ENCODE measurements at regions not wholly inside any gene's neighbourhood (a gene's known extent, or its start where the extent isn't known, plus 50 kb on each side); places are given as distances from the start of the nearest gene placed in this dataset.
"Not testable (repeated sequence)": the region's sequence is repeated elsewhere in the genome, so short reads cannot be mapped to it uniquely, and the experiment has no call there.

DNA sequence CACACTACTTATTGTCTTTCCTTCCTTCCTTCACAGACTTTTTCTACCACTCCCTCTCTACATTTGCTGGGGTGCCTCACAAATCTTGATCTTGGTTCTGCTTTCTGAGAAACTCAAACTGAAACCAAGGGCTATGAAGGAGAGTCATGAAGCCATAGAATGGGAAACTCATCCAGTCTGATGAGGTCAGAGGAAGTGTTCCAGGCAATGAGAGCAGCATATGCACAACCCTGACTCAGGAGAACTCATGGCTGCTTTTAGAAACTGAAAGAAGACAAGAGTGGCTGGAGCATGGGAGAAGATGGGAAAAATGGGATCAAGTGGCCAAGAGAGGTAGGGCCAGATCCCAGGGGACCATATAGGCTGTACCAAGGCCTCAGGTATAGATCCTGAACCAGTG, 130.0 kb upstream of the TOX3 start:
- Histone ChIP-seq H3K27me3 (no peaks in the 10 kb centered on the region), H3K4me1 (no peaks in the 10 kb centered on the region), H3K9me3 (peaks cover 0 to 7% (median 0%) of the 10 kb centered on the region in 4 donors), H3K27ac (no peak overlapping the region), H3K4me3 (no peak overlapping the region), H3K36me3 (no peaks in the 10 kb centered on the region)
- TF ChIP-seq, protein P1, sequence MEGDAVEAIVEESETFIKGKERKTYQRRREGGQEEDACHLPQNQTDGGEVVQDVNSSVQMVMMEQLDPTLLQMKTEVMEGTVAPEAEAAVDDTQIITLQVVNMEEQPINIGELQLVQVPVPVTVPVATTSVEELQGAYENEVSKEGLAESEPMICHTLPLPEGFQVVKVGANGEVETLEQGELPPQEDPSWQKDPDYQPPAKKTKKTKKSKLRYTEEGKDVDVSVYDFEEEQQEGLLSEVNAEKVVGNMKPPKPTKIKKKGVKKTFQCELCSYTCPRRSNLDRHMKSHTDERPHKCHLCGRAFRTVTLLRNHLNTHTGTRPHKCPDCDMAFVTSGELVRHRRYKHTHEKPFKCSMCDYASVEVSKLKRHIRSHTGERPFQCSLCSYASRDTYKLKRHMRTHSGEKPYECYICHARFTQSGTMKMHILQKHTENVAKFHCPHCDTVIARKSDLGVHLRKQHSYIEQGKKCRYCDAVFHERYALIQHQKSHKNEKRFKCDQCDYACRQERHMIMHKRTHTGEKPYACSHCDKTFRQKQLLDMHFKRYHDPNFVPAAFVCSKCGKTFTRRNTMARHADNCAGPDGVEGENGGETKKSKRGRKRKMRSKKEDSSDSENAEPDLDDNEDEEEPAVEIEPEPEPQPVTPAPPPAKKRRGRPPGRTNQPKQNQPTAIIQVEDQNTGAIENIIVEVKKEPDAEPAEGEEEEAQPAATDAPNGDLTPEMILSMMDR (IDR thresholded peaks at IDR 0.05): no peak
- no peak for TF ChIP-seq EP300 (IDR thresholded peaks at IDR 0.05)
- TF ChIP-seq POLR2A (IDR thresholded peaks at IDR 0.05): no peak
- no peak for DNase-seq (ENCODE audit: low spot score in 2 of 2)

DNA sequence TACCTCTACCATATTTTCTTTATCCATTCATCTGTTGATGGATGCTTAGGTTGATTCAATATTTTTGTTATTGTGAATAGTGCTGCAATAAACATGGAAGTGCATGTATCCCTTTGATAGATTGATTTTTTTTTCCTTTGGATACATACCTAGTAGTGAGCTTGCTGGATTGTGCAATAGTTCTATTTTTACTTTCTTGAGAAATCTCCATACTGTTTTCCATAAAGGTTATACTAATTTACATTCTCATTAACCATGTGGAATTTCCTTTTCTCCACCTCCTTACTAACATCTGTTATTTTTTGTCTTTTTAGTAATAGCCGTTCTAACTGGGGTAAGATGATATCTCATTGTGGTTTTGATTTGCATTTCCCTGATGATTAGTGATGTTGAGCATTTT, 124.6 kb upstream of the TOX3 start:
- Histone ChIP-seq H3K36me3 (no peaks in the 10 kb centered on the region), H3K27ac (no peak overlapping the region), H3K27me3 (no peaks in the 10 kb centered on the region), H3K9me3 (peaks cover 0 to 3% (median 0%) of the 10 kb centered on the region in 4 donors), H3K4me3 (no peak overlapping the region), H3K4me1 (no peaks in the 10 kb centered on the region)
- no peak for TF ChIP-seq POLR2A (IDR thresholded peaks at IDR 0.05)
- no peak for TF ChIP-seq EP300 (IDR thresholded peaks at IDR 0.05)
- TF ChIP-seq, protein P1 (IDR thresholded peaks at IDR 0.05): no peak
- no peak for DNase-seq (ENCODE audit: low spot score in 2 of 2)
- WGBS, 2 donors: 33 to 54% methylated on average over 1 of the region's 1 CpG

DNA sequence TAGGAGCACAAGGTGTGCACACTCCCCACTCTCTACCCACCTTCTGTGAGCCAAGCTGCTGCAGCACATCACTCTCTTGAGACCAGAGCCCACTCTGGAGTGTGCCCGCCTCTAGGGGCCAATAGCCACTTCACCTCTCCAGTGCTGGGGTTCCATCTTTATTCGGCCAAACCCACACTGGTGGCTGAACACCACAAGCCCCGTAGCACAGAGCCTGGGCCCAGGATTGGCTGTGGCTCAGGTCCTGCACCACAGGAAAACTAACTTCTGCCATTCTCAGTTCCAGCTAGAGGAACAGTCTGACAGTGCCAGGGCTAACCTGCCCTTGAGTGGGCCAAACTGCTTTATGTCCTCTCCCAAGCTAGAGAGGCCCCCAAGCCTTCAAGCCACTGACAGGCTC, 111.0 kb upstream of the TOX3 start:
- Histone ChIP-seq H3K4me1 (no peaks in the 10 kb centered on the region), H3K9me3 (peaks cover 0 to 37% (median 0%) of the 10 kb centered on the region in 4 donors), H3K27me3 (no peaks in the 10 kb centered on the region), H3K4me3 (no peak overlapping the region), H3K36me3 (no peaks in the 10 kb centered on the region), H3K27ac (no peak overlapping the region)
- DNase-seq (ENCODE audit: low spot score in 2 of 2): no peak
- TF ChIP-seq EP300 (IDR thresholded peaks at IDR 0.05) (no peak), POLR2A (IDR thresholded peaks at IDR 0.05) (no peak)
- TF ChIP-seq, protein P1 (IDR thresholded peaks at IDR 0.05): no peak
- WGBS, 2 donors: 79 to 93% methylated on average over 3 of the region's 3 CpGs

DNA sequence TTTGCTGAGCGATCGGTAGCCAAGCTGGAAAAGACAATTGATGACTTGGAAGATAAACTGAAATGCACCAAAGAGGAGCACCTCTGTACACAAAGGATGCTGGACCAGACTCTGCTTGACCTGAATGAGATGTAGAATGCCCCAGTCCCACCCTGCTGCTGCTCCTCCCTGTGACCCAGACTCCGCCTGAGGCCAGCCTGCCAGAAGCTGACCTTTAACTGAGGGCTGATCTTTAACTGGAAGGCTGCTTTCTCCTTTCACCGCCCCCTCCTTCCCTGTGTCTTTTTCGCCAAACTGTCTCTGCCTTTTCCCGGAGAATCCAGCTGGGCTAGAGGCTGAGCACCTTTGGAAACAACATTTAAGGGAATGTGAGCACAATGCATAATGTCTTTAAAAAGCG, 109.0 kb upstream of the TOX3 start:
- H3K4me1 ChIP-seq; H3K27ac ChIP-seq; H3K27me3 ChIP-seq; H3K4me3 ChIP-seq; H3K36me3 ChIP-seq; DNase-seq (ENCODE audit: low spot score in 2 of 2): not testable (repeated sequence)
- H3K9me3 ChIP-seq: peaks cover 0 to 27% (median 0%) of the 10 kb centered on the region in 4 donors
- 37 to 49% methylated on average over 7 of the region's 7 CpGs for WGBS, 2 donors

DNA sequence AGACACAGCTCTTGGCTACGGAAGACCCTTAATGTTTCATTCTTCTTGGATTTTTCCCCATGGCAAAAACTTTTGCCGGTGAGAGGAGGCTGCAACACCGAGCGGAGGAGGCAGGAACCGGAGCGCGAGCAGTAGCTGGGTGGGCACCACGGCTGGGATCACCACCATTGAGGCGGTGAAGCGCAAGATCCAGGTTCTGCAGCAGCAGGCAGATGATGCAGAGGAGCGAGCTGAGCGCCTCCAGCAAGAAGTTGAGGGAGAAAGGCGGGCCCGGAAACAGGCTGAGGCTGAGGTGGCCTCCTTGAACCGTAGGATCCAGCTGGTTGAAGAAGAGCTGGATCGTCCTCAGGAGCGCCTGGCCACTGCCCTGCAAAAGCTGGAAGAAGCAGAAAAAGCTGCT, 108.2 kb upstream of the TOX3 start:
- H3K36me3 ChIP-seq; H3K4me1 ChIP-seq; H3K4me3 ChIP-seq; H3K27me3 ChIP-seq; DNase-seq (ENCODE audit: low spot score in 2 of 2); H3K27ac ChIP-seq: not testable (repeated sequence)
- peaks cover 0 to 19% (median 0%) of the 10 kb centered on the region in 4 donors for H3K9me3 ChIP-seq
- 91 to 94% methylated on average over 17 of the region's 17 CpGs for WGBS, 2 donors

DNA sequence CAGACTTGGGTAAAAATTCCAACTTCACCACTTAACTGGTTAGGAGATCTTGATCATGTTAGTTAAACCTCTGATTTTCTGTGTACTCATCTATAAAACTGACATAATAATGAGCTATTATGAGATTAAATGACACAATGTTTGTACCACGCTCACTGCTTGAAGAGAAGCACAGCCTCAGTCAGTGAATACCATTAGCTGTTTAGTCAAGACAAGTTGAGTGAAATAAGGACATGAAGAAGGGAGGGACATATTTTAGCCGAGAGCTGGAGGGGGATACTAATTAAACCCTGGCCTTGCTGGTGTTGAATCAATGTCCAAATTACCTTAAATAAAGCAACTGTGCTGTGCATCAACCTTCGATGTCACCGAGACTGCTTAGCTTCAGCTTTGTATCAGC, 105.1 kb upstream of the TOX3 start:
- Histone ChIP-seq H3K27ac (no peak overlapping the region), H3K4me1 (no peaks in the 10 kb centered on the region), H3K9me3 (no peaks in the 10 kb centered on the region), H3K36me3 (no peaks in the 10 kb centered on the region), H3K4me3 (no peak overlapping the region), H3K27me3 (no peaks in the 10 kb centered on the region)
- 73 to 76% methylated on average over 4 of the region's 4 CpGs for WGBS, 2 donors
- DNase-seq (ENCODE audit: low spot score in 2 of 2): no peak
- TF ChIP-seq, protein P1 (IDR thresholded peaks at IDR 0.05): no peak
- TF ChIP-seq EP300 (IDR thresholded peaks at IDR 0.05) (no peak), POLR2A (IDR thresholded peaks at IDR 0.05) (no peak)

All from tibial nerve (tissue), 4 donors.